Neuronal stem cell (in vitro differentiated cells): ENCODE measurements at regions not wholly inside any gene's neighbourhood (a gene's known extent, or its start where the extent isn't known, plus 50 kb on each side); places are given as distances from the start of the nearest gene placed in this dataset.

ENCODE experiments used
- DNase-seq: peaks from one replicate; pipeline ENCODE4 v3.0.0-alpha.2; 2013; ENCODE audit warnings: low spot score
- H2AFZ ChIP-seq: one replicate; pipeline ENCODE4 v1.6.1; 2013; ENCODE audit warnings: mild to moderate bottlenecking, low read length, inconsistent platforms
- H2AK5ac ChIP-seq: 2 replicates; pipeline ENCODE4 v1.6.1; 2013; ENCODE audit warnings: low read depth, mild to moderate bottlenecking, inconsistent platforms, low read length, moderate library complexity, mixed read lengths
- H2BK120ac ChIP-seq: 2 replicates; pipeline ENCODE4 v1.6.1; 2013; ENCODE audit warnings: low read depth, mild to moderate bottlenecking, inconsistent platforms, low read length, moderate library complexity, mixed read lengths
- H2BK12ac ChIP-seq: one replicate; pipeline ENCODE4 v1.6.1; 2013; ENCODE audit warnings: low read length, inconsistent platforms
- H2BK15ac ChIP-seq: 2 replicates; pipeline ENCODE4 v1.6.1; 2013; ENCODE audit warnings: mild to moderate bottlenecking, low read length, inconsistent platforms, mixed read lengths
- H2BK5ac ChIP-seq: one replicate; pipeline ENCODE4 v1.6.1; 2013; ENCODE audit warnings: inconsistent platforms, mild to moderate bottlenecking, low read length, moderate library complexity
- H3K14ac ChIP-seq: one replicate; pipeline ENCODE4 v1.6.1; 2013; ENCODE audit warnings: low read length, inconsistent platforms
- H3K18ac ChIP-seq: 2 replicates; pipeline ENCODE4 v1.6.1; 2013; ENCODE audit warnings: low read length, inconsistent platforms
- H3K23ac ChIP-seq: 2 replicates; pipeline ENCODE4 v1.6.1; 2013; ENCODE audit warnings: low read depth, mild to moderate bottlenecking, mixed read lengths, low read length, inconsistent platforms; ENCODE audit not compliant: poor library complexity
- H3K27ac ChIP-seq: replicated peaks from 3 replicates; pipeline ENCODE4 v1.5.1; 2013; ENCODE audit warnings: low read length, inconsistent platforms
- H3K27me3 ChIP-seq, 3 experiments: 2 replicates each; pipeline ENCODE4 v1.6.1; 2013; ENCODE audit warnings: low read length in 3 of 3, mild to moderate bottlenecking in 2 of 3, inconsistent platforms in 1 of 3, low read depth in 1 of 3, mixed read lengths in 1 of 3, moderate library complexity in 1 of 3; ENCODE audit not compliant: control insufficient read depth in 3 of 3, insufficient read depth in 3 of 3
- H3K36me3 ChIP-seq, 2 donors: replicated peaks in 1 of 2; 2 replicates each; pipeline ENCODE4 v1.6.1; 2013; ENCODE audit warnings: low read length in 2 of 2; ENCODE audit not compliant: control insufficient read depth in 2 of 2, insufficient read depth in 2 of 2
- H3K4ac ChIP-seq: 2 replicates; pipeline ENCODE4 v1.6.1; 2013; ENCODE audit warnings: inconsistent platforms, mild to moderate bottlenecking, low read length, moderate library complexity
- H3K4me1 ChIP-seq, 2 donors: 1 replicate in 1 of 2; 2 replicates in 1 of 2; pipeline ENCODE4 v1.6.1; 2013; ENCODE audit warnings: low read length in 2 of 2, low read depth in 1 of 2; ENCODE audit not compliant: control insufficient read depth in 2 of 2, insufficient read depth in 1 of 2
- H3K4me2 ChIP-seq: one replicate; pipeline ENCODE4 v1.6.1; 2013; ENCODE audit warnings: mild to moderate bottlenecking, low read length, inconsistent platforms; ENCODE audit not compliant: insufficient read depth, poor library complexity, severe bottlenecking
- H3K4me3 ChIP-seq, 2 donors: 2 replicates each; pipeline ENCODE4 v1.5.1; 2013; ENCODE audit warnings: low read length in 2 of 2, mild to moderate bottlenecking in 2 of 2, inconsistent platforms in 1 of 2, moderate library complexity in 1 of 2
- H3K79me1 ChIP-seq: one replicate; pipeline ENCODE4 v1.6.1; 2013; ENCODE audit warnings: low read depth, mild to moderate bottlenecking, inconsistent platforms, low read length, moderate library complexity
- H3K9ac ChIP-seq: one replicate; pipeline ENCODE4 v1.6.1; 2013; ENCODE audit warnings: mild to moderate bottlenecking, low read depth, low read length, inconsistent platforms; ENCODE audit not compliant: poor library complexity
- H3K9me3 ChIP-seq, 2 donors: replicated peaks in 1 of 2; 2 replicates each; pipeline versions ENCODE3 to v1.6.1; 2013; ENCODE audit warnings: low read length in 2 of 2, mild to moderate bottlenecking in 2 of 2, inconsistent platforms in 1 of 2, low read depth in 1 of 2, mixed read lengths in 1 of 2, moderate library complexity in 1 of 2; ENCODE audit not compliant: control insufficient read depth in 2 of 2, insufficient read depth in 1 of 2
- H4K8ac ChIP-seq: one replicate; pipeline ENCODE4 v1.6.1; 2013; ENCODE audit warnings: low read depth, mild to moderate bottlenecking, inconsistent platforms, low read length, moderate library complexity
- H4K91ac ChIP-seq: one replicate; pipeline ENCODE4 v1.6.1; 2013; ENCODE audit warnings: low read length, low read depth, mild to moderate bottlenecking, inconsistent platforms; ENCODE audit not compliant: poor library complexity
- WGBS, 2 donors: extraction: QIAGEN DNeasy Blood & Tissue Kit; methylation state at CpG; one replicate each; pipeline ENCODE4 v1.1.7; 2013; ENCODE audit warnings: missing lambda C conversion rate in 2 of 2, mixed read lengths in 1 of 2; ENCODE audit not compliant: insufficient read length in 2 of 2, insufficient replicate concordance in 1 of 2; ENCODE audit errors: extremely low coverage in 2 of 2; 5-methylcytosine and 5-hydroxymethylcytosine counted together

DNA sequence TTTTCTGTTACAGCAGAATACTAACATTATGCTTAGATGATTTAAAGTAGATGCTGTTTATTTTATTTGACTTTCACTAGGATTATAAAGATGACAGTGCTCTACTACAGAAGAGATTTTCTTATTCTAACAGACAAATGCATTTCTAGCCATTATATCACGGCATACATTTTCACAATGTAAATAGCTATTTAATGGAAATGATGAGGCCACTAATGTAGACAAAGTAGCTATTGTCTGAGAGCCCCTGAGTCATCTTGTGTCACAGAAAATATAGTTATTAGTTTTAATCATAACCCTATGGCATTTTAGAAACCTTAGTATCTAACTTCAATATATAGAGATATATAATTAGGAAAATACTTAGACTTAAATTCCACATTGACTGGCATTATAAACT is 158.0 kb upstream of the AHR start:
- no CpG with 5 or more reads among the region's 1 CpG for WGBS, 2 donors
- Histone ChIP-seq H3K9me3 (no peaks in the 10 kb centered on the region), H4K8ac (no peak overlapping the region), H3K27me3 (no peaks in the 10 kb centered on the region), H3K79me1 (no peaks in the 10 kb centered on the region), H2BK12ac (no peak overlapping the region), H2AK5ac (no peak overlapping the region), H3K18ac (no peak overlapping the region), H3K4me2 (no peak overlapping the region), H3K14ac (no peak overlapping the region), H3K4ac (no peak overlapping the region), H2BK120ac (no peak overlapping the region), H2BK15ac (no peak overlapping the region), H4K91ac (no peak overlapping the region), H3K23ac (no peak overlapping the region), H3K4me1 (no peaks in the 10 kb centered on the region), H3K9ac (no peak overlapping the region), H2AFZ (no peak overlapping the region), H3K4me3 (no peak overlapping the region), H3K27ac (no peak overlapping the region), H3K36me3 (no peaks in the 10 kb centered on the region), H2BK5ac (no peak overlapping the region)
- no peak for DNase-seq

DNA sequence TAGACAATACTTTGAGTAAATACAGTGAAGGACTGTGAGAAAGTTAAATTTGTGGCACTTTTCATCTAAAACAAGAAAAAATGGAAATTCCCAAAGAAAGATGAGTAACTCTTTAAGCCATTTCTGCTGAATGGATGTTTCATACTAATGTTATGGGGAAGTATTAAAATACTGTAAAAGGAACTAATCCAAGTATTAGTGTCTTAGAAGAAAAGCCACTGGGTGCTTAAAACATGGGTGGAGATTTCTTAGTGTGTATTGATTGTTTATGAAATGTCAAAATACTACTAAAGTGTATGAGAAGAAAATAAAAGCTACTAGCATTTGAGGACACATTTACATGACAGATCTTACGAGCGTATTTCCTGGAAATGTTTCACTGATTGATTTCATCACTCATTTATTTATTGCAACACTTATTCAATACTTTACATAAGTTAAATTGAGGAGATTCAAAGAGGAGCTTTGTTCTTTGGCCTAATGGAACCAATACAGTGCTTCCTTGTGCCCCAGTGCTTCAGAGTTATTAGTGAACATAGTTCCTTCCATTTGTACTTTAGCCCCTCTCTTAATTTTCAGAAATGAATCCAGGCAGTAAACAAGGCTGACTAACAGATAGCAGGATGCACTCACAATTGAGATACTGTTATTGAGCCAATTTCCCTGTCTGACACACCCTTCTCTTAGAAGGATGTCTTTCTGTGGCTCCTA is 155.5 kb upstream of the AHR start:
- H3K4me3 ChIP-seq, result no peak overlapping the region
- peak overlapping the region; percentile 30 for H2AFZ ChIP-seq
- no peak overlapping the region for H2AK5ac ChIP-seq
- no peak overlapping the region for H3K18ac ChIP-seq
- H3K4me2 ChIP-seq, result no peak overlapping the region
- H4K8ac ChIP-seq, result no peak overlapping the region
- no peak overlapping the region for H3K27ac ChIP-seq
- H3K14ac ChIP-seq, result no peak overlapping the region
- H2BK5ac ChIP-seq, result no peak overlapping the region
- H4K91ac ChIP-seq, result no peak overlapping the region
- H3K4ac ChIP-seq, result no peak overlapping the region
- no peaks in the 10 kb centered on the region for H3K36me3 ChIP-seq
- H3K9me3 ChIP-seq, result no peaks in the 10 kb centered on the region
- H3K9ac ChIP-seq, result no peak overlapping the region
- H3K23ac ChIP-seq, result no peak overlapping the region
- no peak for DNase-seq
- H3K27me3 ChIP-seq, result no peaks in the 10 kb centered on the region
- no peak overlapping the region for H2BK15ac ChIP-seq
- no CpG with 5 or more reads among the region's 2 CpGs for WGBS, 2 donors
- no peaks in the 10 kb centered on the region for H3K4me1 ChIP-seq
- H2BK12ac ChIP-seq, result no peak overlapping the region
- no peak overlapping the region for H2BK120ac ChIP-seq
- no peaks in the 10 kb centered on the region for H3K79me1 ChIP-seq

DNA sequence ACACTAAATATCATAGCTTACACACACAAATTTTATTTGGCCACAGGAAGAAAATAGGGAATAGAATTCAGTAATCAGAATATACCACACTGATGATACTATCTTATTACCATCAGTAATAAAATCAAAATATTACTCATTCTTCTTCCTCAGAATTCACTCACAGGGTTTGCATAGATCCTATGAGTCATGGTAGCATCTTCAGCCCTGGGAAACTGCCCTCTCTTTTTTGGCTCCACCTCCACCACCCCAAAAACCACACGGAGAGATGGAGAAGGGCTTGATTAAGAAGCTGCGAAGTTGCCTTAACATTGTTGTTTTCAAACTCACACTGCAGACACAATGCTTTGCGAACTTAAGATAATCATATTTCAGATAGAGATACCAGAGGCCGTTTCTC is 154.1 kb upstream of the AHR start:
- Histone ChIP-seq H3K79me1 (no peaks in the 10 kb centered on the region), H2BK12ac (no peak overlapping the region), H3K4ac (no peak overlapping the region), H2BK15ac (no peak overlapping the region), H2AK5ac (no peak overlapping the region), H3K4me3 (no peak overlapping the region), H2AFZ (no peak overlapping the region), H3K14ac (no peak overlapping the region), H2BK5ac (no peak overlapping the region), H4K8ac (no peak overlapping the region), H3K27me3 (no peaks in the 10 kb centered on the region), H2BK120ac (no peak overlapping the region), H3K27ac (no peak overlapping the region), H3K4me2 (no peak overlapping the region), H3K9ac (no peak overlapping the region), H3K23ac (no peak overlapping the region), H3K9me3 (no peaks in the 10 kb centered on the region), H3K4me1 (no peaks in the 10 kb centered on the region), H3K36me3 (no peaks in the 10 kb centered on the region), H4K91ac (no peak overlapping the region), H3K18ac (no peak overlapping the region)
- WGBS, 2 donors, result no CpG with 5 or more reads among the region's 4 CpGs
- no peak for DNase-seq

DNA sequence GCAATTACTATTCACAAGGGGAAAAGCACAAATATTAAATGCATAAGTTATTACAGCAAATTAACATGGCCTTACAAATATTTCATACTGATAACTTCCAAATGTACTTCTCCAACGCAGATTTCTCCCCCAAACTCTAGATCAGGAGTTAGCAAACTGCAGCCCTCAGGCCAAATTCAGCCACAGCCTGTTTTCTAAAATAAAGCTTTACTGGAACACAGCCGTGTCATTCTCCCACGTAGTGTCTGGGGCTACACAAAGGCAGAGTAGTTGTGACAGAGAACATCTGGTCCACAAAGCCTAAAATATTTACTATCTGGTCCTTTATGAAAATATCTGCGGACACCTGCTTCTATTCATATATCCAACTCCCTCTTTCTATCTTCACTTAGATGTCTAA is 151.8 kb upstream of the AHR start:
- no peaks in the 10 kb centered on the region for H3K79me1 ChIP-seq
- H2BK12ac ChIP-seq, result no peak overlapping the region
- no peak overlapping the region for H3K4me3 ChIP-seq
- no peak overlapping the region for H3K18ac ChIP-seq
- no peak overlapping the region for H3K27ac ChIP-seq
- no peak overlapping the region for H2BK120ac ChIP-seq
- H3K36me3 ChIP-seq, result no peaks in the 10 kb centered on the region
- no peak overlapping the region for H3K14ac ChIP-seq
- no peaks in the 10 kb centered on the region for H3K27me3 ChIP-seq
- no peak overlapping the region for H3K4ac ChIP-seq
- no peak for DNase-seq
- no peak overlapping the region for H2AK5ac ChIP-seq
- no peaks in the 10 kb centered on the region for H3K4me1 ChIP-seq
- H4K8ac ChIP-seq, result no peak overlapping the region
- WGBS, 2 donors, result no CpG with 5 or more reads among the region's 4 CpGs
- H3K23ac ChIP-seq, result no peak overlapping the region
- H3K4me2 ChIP-seq, result no peak overlapping the region
- no peaks in the 10 kb centered on the region for H3K9me3 ChIP-seq
- no peak overlapping the region for H3K9ac ChIP-seq
- H2BK5ac ChIP-seq, result no peak overlapping the region
- no peak overlapping the region for H2BK15ac ChIP-seq
- H4K91ac ChIP-seq, result no peak overlapping the region
- no peak overlapping the region for H2AFZ ChIP-seq
